ENCODE measurements at regions not wholly inside any gene's neighbourhood (a gene's known extent, or its start where the extent isn't known, plus 50 kb on each side); places are given as distances from the start of the nearest gene placed in this dataset.

GRCh38 chr11:113532697-113533424 lies 57.7 kb upstream of the DRD2 start:
- in situ Hi-C loops (cut with HindIII; ENCODE audit: low sequenced_read_pairs) = no loop called here
- DNase-seq (ENCODE audit: low spot score) = peak; percentile 84

GRCh38 chr11:113531575-113532451 lies 56.6 kb upstream of the DRD2 start:
- in situ Hi-C loops (cut with HindIII; ENCODE audit: low sequenced_read_pairs) = no loop called here

GRCh38 chr11:113531083-113531482 lies 55.9 kb upstream of the DRD2 start:
- DNase-seq (ENCODE audit: low spot score) = no peak
- in situ Hi-C loops (cut with HindIII; ENCODE audit: low sequenced_read_pairs) = no loop called here

More at GRCh38 chr11:113531575-113532451, 56.6 kb upstream of the DRD2 start:
- DNase-seq (ENCODE audit: low spot score) = no peak

- DNase-seq (ENCODE audit: low spot score) = no peak
- in situ Hi-C loops (cut with HindIII; ENCODE audit: low sequenced_read_pairs) = no loop called here
These were observed 54.4 kb upstream of the DRD2 start for GRCh38 chr11:113529606-113530005.

GRCh38 chr11:113528982-113529381 lies 53.8 kb upstream of the DRD2 start:
- DNase-seq (ENCODE audit: low spot score) = no peak
- in situ Hi-C loops (cut with HindIII; ENCODE audit: low sequenced_read_pairs) = no loop called here

GRCh38 chr11:113526521-113526920 lies 51.3 kb upstream of the DRD2 start:
- no peak for DNase-seq (ENCODE audit: low spot score)
- in situ Hi-C loops (cut with HindIII; ENCODE audit: low sequenced_read_pairs) = no loop called here

Measured in G401 (cell line).